ENCODE measurements at regions not wholly inside any gene's neighbourhood (a gene's known extent, or its start where the extent isn't known, plus 50 kb on each side); places are given as distances from the start of the nearest gene placed in this dataset.

DNA sequence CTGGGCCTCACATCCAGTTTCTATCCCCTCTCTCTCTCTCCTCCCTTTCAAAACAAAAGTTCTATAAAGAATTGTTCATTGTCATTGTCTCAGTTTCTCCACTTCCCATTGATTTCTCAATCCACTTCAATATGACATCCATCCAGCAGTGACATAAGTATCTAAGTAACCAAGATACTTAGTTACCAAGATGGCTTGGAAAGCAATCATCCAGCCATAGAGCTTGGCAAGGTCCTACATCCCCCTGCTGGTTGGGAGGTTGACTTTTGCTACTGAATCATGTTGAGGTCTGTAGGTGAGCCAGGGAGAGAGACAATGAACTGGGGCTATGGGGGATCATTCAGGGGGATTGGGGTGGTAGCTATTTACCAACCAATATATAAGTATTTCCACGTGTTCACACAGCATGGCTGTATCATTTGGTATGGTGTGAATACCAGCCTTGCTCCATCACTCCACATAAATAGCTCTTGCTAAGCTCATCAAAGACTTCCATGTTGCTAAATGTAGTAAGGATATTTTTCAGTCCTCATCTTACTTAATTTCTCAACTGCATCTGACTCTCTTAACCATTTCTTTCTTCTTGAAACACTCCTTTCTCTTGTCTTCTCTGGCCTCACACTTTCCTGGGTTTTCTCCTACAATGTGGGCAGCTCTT lies 58.8 kb upstream of the NTRK3 start:
- H3K4me3 Mint-ChIP-seq: no peak overlapping the region
- DNase-seq: no peak
- no peaks in the 10 kb centered on the region for H3K36me3 Mint-ChIP-seq (ENCODE audit: insufficient read depth)
- H3K27me3 Mint-ChIP-seq (ENCODE audit: low read depth): peaks cover 5% of the 10 kb centered on the region
- no peak for ATAC-seq
- H3K4me1 Mint-ChIP-seq (ENCODE audit: low read depth): no peaks in the 10 kb centered on the region
- peaks cover 4% of the 10 kb centered on the region for H3K9me3 Mint-ChIP-seq

DNA sequence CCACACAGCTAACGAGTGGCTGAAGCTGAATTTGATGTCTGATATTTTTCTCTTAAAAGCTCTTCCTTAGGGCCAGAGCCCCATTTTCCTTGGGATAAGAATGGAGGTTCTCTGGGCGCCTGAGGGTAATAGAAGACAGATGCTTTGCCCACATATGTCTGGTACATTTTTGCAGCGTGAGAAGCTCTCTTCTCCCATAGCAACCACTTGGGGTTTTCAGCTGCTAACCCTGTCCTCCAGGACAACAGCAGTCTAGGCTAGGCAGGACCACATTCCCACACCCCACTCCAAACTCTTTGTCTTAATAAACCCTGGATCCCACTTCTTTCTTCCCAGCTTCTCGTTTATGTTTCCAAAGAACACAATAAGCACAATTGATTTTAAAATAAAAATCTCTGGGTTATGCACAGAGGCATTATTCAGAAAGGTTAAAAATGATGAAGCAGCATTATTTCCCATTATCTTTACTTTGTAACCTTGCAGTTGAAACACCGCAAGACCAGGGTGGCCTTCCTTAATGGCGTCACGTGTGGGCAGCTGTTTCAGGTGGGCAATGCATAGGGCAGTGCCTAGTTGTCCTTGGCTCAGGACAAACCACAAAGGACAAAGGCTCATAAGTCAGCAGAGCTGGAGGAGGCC lies 56.5 kb upstream of the NTRK3 start:
- peaks cover 7% of the 10 kb centered on the region for H3K27me3 Mint-ChIP-seq (ENCODE audit: low read depth)
- peaks cover 4% of the 10 kb centered on the region for H3K9me3 Mint-ChIP-seq
- no peak overlapping the region for H3K4me3 Mint-ChIP-seq
- no peak for ATAC-seq
- H3K36me3 Mint-ChIP-seq (ENCODE audit: insufficient read depth): no peaks in the 10 kb centered on the region
- no peaks in the 10 kb centered on the region for H3K4me1 Mint-ChIP-seq (ENCODE audit: low read depth)
- no peak for DNase-seq

DNA sequence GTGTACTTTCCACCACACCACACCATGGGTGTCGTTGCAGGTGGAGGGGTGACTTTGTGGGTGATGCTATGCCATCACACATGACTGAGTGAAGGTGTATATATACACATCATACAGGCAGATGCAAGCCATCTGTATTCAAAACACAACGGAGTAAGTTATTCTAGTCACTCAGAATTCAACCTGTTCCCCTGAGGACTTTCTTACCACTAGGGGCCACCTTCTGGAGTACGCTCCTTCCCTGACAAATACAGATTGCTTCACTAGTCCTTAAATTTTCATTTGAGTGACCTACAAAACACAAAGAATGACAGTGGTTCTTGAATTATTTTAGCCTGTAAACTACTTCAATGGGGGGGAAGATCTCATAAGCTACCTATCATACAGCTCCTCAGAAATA lies 52.8 kb upstream of the NTRK3 start:
- Mint-ChIP-seq H3K27me3 (ENCODE audit: low read depth) (peaks cover 4% of the 10 kb centered on the region), H3K4me1 (ENCODE audit: low read depth) (no peaks in the 10 kb centered on the region), H3K9me3 (no peaks in the 10 kb centered on the region), H3K36me3 (ENCODE audit: insufficient read depth) (no peaks in the 10 kb centered on the region), H3K4me3 (no peak overlapping the region)
- ATAC-seq (no peak), DNase-seq (no peak)

DNA sequence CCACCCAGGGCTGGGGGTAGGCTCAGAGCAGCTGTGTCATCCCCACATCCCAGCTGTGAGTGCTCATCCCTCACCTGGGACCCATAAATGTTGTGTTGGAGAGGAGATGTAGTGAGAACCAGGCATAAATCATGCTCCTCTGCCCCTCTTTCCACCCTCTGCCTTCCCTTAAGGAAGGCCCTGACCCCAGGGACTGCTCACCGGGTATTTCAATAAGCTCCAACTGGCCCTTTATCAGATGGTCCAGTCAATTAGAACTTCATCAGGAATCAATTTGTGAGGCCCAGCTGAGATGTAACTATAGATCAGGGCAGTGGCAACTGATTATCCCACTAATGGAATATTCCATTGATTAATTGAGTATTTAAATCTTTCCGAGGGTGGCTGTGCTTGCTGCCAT lies 50.8 kb upstream of the NTRK3 start:
- Mint-ChIP-seq H3K4me3 (no peak overlapping the region), H3K36me3 (ENCODE audit: insufficient read depth) (no peaks in the 10 kb centered on the region), H3K27me3 (ENCODE audit: low read depth) (peaks cover 4% of the 10 kb centered on the region), H3K4me1 (ENCODE audit: low read depth) (no peaks in the 10 kb centered on the region), H3K9me3 (no peaks in the 10 kb centered on the region)
- no peak for ATAC-seq
- DNase-seq: no peak
